ENCODE measurements at regions not wholly inside any gene's neighbourhood (a gene's known extent, or its start where the extent isn't known, plus 50 kb on each side); places are given as distances from the start of the nearest gene placed in this dataset.

DNA sequence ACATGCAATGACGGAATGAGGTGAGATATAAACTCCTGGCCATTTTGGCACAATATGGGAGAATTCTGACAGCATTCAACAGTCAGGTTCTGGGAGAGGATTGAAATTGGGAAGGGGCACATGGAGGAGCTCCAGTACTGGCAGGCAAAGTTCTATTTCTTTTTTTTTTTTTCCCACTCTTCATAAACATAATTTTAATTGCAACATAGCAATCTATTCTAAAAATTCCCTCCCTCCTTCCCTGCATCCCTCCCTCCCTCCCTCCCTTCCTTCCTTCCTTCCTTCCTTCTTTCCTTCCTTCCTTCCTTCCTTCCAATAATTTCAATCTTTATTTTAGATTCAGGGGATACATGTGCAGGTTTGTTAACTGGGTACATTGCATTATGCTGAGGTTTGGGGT is 93.2 kb downstream of the PTCSC3 start:
- no peak for DNase-seq (ENCODE audit: low read depth, low spot score)

DNA sequence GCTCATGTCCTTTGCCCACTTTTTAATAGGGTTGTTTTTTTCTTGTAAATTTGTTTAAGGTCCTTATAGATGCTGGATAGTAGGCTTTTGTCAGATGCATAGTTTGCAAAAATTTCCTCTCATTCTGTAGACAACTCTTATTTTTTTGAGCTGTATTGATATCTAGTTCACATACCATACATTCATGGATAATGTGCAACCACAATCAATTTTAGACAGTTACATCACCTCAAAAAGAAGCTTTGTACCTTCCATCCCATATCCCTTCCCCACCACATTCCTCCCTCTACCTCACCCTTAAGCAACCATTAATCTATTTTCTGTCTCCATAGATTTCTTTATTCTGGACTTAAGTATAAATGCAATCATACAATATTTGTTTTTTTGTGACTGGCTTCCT is 98.4 kb downstream of the PTCSC3 start:
- no peak for DNase-seq (ENCODE audit: low read depth, low spot score)

- no peak for DNase-seq (ENCODE audit: low read depth, low spot score)
Observed at GRCh38 chr14:36076197-36076596, 100.3 kb downstream of the PTCSC3 start.

- no peak for DNase-seq (ENCODE audit: low read depth, low spot score)
Observed at GRCh38 chr14:36075203-36075602, 101.3 kb downstream of the PTCSC3 start.

- no peak for DNase-seq (ENCODE audit: low read depth, low spot score)
Observed at GRCh38 chr14:36070720-36071043, 105.8 kb downstream of the PTCSC3 start.

- peak; percentile 91 for DNase-seq (ENCODE audit: low read depth, low spot score)
Observed at GRCh38 chr14:36070031-36070719, 106.3 kb downstream of the PTCSC3 start.

- peak; percentile 88 for DNase-seq (ENCODE audit: low read depth, low spot score)
Observed at GRCh38 chr14:36069535-36069900, 107.0 kb downstream of the PTCSC3 start.

DNA sequence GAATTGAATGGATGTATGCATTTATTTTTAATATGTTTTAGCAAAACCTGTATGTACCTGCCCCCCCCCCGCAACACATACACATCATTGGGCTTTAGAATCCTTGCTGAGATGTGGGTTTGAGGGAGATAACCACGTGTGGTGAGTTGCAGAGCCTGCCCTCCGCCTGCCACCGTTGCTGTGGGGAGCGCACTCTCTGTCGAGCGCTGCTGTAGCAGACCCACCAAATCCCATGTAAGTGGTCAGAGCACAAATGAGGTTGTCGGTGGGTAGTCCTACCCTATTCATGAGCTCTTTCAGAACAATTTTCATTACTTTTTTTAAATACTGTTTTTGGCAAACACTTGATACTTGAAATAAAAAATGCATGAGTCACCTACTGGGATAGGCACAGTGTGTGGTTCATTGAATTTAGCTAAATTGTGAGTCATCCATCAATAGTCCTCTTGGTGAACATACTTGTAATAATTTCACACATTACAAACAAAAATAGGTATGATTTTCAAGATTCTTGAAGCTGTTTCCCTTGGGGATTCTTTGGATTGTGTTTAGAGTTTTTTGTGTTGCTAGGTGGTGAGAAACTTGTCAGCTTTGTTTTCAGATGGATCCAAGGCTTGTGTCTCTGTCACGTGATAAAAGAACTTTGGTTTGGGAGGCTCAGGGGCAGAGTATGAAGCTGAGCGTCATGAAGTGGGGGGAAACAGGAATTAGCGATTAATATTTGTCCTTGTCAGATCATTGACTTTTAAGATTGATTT is 107.6 kb downstream of the PTCSC3 start:
- peak; percentile 81 for DNase-seq (ENCODE audit: low read depth, low spot score)

- no peak for DNase-seq (ENCODE audit: low read depth, low spot score)
Observed at GRCh38 chr14:36067428-36068187, 108.9 kb downstream of the PTCSC3 start.

DNA sequence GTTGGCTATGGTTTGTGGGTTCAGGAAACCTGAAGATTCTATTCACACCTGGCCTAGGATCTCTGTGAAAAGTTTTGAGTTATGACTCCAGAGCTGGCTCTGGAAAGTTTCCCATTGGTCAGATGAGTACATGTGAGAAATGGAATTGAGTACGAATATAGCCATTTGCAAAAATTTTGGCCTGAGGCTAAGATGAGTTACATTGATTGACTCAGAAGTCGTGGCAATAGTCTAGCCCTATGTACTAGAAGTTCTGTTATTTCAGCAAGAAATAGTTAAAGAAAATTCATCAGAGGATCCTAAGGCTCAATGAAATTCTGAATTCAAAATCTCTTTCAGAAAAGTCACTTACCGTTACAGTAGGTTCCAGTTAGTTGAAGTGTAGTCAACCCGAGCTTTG is 109.9 kb downstream of the PTCSC3 start:
- DNase-seq (ENCODE audit: low read depth, low spot score): no peak

DNA sequence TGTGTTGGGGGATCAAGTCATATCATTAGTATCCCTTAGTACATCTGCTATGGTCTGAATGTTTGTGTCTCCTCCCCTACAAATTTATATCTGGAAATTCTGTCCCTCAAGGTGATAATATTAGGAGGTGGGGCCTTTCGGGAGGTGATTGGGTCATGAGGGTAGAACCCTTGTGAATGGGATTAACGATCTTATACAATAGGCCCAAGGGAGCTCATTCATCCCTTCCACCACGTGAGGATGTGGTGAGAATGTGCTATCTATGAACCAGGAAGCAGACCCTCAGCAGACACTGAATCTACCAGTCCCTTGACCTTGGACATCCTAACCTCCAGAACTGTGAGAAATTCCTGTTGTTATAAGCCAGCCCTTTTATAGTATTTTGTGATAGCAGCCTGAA is 110.7 kb downstream of the PTCSC3 start:
- no peak for DNase-seq (ENCODE audit: low read depth, low spot score)

DNA sequence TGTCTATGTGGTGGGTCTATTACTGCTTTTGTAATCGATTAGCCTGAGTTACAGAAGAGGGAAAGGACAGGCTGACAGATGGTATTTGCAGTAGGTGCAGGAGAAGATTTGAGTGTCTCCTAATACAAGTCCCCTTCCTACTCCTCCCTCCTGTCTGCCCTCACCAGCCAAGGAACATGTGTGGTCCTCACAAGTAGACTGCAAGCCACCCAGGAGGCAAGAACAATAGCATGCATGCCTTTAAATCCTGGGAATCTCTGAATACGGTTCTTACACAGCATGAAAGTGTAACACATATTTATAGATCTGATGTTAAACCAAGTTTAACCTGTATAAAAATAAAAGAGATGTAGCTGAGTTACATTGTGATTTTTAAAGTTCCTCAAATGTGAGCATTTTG is 117.0 kb downstream of the PTCSC3 start:
- DNase-seq (ENCODE audit: low read depth, low spot score): no peak

- peak; percentile 84 for DNase-seq (ENCODE audit: low read depth, low spot score)
Observed at GRCh38 chr14:36057452-36058116, 118.9 kb downstream of the PTCSC3 start.

- no peak for DNase-seq (ENCODE audit: low read depth, low spot score)
Observed at GRCh38 chr14:36056845-36057244, 119.7 kb downstream of the PTCSC3 start.

DNA sequence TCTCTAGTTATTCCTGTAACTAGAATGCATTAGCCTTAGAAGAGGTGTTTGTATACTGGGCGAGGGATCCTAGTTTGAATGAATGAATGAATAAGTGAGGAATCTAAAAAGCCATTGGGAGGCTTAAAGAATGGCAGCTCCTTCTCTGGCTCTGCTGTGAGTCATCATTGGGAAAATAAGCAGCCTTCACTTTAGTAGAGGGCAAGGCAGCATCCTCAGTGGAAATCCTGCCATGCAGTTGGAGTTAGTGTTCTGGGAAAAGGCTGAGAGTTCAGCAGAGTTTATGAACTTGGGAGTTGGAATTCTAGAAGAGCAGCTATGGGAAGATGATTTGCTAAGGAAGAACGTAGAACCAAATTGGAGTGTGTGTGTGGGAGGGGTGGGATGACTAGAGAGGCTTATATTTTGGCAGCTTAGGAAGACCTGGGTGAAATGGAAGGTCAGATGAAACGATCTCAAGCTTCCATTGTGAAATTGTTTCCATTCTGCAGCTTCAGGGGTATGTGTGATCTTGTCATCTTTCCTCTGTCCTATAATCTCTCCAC is 120.8 kb downstream of the PTCSC3 start:
- peak; percentile 36 for DNase-seq (ENCODE audit: low read depth, low spot score)

- no peak for DNase-seq (ENCODE audit: low read depth, low spot score)
Observed at GRCh38 chr14:36055052-36055378, 121.5 kb downstream of the PTCSC3 start.

GRCh38 chr14:36054353-36055051 is 122.0 kb downstream of the PTCSC3 start:
- DNase-seq (ENCODE audit: low read depth, low spot score): no peak

DNA sequence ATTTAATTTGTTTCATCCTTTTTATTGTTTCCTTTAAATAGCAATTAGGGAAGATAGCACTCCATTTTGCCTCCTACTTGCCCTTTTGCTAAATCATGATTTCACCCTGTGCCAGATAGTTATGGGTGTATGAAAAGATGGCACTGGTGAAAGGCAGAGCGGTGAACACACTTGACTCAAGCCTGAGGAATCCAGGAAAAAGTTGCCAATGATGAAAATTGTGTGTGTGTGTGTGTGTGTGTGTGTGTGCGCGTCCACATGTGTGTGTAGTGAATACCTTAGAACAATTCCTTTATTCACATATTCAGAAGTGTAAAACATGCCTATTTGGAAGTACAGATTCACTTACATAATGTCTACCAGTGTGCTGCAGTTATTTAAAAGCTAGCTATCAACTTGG is 123.8 kb downstream of the PTCSC3 start:
- DNase-seq (ENCODE audit: low read depth, low spot score): no peak

DNA sequence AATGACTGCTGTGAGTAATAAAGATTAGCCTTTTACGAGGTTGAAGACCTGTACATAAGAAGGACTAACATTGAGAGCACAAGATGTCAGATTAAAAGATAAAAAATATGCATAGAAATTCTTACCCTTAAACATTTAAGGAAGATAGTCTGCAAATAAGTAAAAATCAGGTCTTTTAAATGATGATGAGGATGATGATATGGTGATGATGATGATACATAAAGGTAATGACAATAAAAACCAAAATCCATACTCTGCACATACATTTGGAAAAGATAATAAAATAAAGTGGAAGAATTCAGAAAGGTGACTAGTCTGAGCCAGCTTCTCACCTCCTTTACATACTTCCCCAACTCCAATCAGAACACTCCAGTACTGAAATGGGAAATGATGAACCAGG is 124.5 kb downstream of the PTCSC3 start:
- DNase-seq (ENCODE audit: low read depth, low spot score): no peak

GRCh38 chr14:36048667-36049066 is 127.9 kb downstream of the PTCSC3 start:
- DNase-seq (ENCODE audit: low read depth, low spot score): no peak

DNA sequence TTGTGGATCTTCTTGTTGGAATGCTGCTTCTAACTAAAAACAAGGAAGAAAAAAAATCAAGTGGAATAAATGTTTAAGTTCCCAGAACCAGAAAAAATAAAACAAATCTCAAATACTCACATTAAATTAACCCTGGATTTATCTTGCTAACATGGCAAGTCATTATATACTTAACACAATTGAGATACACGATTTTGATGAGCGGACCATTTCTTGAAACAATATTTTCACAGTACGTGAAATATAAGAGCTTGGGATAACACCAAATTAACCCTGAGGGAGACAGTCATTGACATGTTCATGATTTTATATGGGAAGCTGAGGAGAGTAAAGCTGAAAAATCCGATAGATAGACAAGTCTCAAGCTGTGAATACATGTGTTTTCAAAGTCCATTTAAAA is 128.6 kb downstream of the PTCSC3 start:
- DNase-seq (ENCODE audit: low read depth, low spot score): no peak

DNA sequence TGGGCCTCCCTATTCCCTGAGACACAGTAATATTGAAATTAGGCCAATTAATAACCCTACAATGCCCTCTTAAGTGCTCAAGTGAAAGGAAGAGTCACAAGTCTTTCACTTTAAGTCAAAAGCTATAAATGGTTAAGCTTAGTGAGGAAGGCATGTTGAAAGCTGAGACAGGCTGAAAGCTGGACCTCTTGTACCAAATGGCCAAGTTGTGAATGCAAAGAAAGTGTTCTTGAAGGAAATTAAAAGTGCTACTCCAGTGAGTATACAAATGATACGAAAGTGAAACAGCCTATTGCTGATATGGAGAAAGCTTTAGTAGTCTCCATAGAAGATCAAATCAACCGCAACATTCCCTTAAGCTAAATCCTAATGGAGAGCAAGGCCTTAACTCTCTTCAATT is 140.8 kb downstream of the PTCSC3 start:
- DNase-seq (ENCODE audit: low read depth, low spot score): no peak

Measured in astrocyte of the hippocampus (primary cell).